RWPE1 (cell line): ENCODE measurements at regions not wholly inside any gene's neighbourhood (a gene's known extent, or its start where the extent isn't known, plus 50 kb on each side); places are given as distances from the start of the nearest gene placed in this dataset.

Source experiments
- CTCF ChIA-PET: fragments of 350-600 bp; sonication (Branson Sonifier 250); formaldehyde crosslinking; extraction: SDS; loops from one replicate; lab custom pipeline; 2021; lab: Yijun Ruan, JAX
- POLR2A ChIA-PET: fragments of 400-600 bp; formaldehyde crosslinking; extraction: SDS; loops from one replicate; lab custom pipeline; 2020; ENCODE audit warnings: antibody characterized with exemption; ENCODE audit not compliant: low non-redundant PET; lab: Yijun Ruan, JAX
- DNase-seq: peaks from one replicate; pipeline ENCODE4 v3.0.0; 2012; ENCODE audit warnings: low spot score
- H3K27ac ChIP-seq: fragments of 450-650 bp; 2 replicates; pipeline ENCODE4 v1.5.1; 2017
- TF ChIP-seq, protein P1 (sequence below): fragments of 450-650 bp; conservative IDR thresholded peaks from 2 replicates; pipeline ENCODE4 v1.5.1; 2017; ENCODE audit warnings: low read depth, mild to moderate bottlenecking

DNA sequence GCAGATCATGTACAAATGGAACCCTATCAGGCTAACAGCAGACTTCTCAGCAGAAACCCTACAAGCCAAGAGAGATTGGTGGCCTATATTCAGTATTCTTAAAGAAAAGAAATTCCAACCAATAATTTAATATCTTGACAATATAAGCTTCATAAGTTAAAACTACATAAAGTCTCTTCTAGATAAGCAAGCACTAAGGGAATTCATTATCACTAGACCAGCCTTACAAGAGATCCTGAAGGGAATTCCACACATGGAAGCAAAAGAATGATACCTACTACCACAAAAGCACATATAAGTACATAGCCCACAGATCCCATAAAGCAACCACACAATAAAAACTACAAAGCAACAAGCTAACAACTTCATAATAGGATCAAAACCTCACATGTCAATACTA lies 60.4 kb upstream of the SCAF11 start:
- H3K27ac ChIP-seq, result no peak overlapping the region
- no peak for DNase-seq
- POLR2A ChIA-PET, result no interaction called here
- TF ChIP-seq, protein P1, sequence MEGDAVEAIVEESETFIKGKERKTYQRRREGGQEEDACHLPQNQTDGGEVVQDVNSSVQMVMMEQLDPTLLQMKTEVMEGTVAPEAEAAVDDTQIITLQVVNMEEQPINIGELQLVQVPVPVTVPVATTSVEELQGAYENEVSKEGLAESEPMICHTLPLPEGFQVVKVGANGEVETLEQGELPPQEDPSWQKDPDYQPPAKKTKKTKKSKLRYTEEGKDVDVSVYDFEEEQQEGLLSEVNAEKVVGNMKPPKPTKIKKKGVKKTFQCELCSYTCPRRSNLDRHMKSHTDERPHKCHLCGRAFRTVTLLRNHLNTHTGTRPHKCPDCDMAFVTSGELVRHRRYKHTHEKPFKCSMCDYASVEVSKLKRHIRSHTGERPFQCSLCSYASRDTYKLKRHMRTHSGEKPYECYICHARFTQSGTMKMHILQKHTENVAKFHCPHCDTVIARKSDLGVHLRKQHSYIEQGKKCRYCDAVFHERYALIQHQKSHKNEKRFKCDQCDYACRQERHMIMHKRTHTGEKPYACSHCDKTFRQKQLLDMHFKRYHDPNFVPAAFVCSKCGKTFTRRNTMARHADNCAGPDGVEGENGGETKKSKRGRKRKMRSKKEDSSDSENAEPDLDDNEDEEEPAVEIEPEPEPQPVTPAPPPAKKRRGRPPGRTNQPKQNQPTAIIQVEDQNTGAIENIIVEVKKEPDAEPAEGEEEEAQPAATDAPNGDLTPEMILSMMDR, result no peak
- CTCF ChIA-PET, result no interaction called here

DNA sequence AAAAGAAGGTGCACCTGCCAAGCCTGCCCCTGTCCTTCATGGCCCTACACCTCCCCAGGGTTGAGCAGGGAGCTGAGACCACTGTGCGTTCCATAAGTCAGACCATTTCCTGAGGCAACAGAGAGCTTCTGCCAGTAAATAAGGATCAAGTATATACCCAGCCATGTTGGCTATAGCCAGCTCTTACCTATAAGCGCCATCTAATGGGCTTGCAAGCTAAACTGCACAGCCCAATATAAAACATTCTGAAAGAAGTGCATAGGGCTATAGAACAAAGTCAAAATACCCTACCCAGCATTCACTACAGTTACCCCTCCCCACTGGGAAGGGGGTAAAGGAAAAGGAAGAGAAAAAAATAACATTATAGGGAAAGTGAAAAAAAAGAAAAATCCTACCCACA lies 59.3 kb upstream of the SCAF11 start:
- TF ChIP-seq, protein P1, result no peak
- ChIA-PET CTCF (interaction anchor here (0.7 kb wide), 1 partner anchor 861 kb away, joined by 3 read pairs; no protein-coding TSS in a partner anchor), POLR2A (no interaction called here)
- H3K27ac ChIP-seq, result no peak overlapping the region
- no peak for DNase-seq

DNA sequence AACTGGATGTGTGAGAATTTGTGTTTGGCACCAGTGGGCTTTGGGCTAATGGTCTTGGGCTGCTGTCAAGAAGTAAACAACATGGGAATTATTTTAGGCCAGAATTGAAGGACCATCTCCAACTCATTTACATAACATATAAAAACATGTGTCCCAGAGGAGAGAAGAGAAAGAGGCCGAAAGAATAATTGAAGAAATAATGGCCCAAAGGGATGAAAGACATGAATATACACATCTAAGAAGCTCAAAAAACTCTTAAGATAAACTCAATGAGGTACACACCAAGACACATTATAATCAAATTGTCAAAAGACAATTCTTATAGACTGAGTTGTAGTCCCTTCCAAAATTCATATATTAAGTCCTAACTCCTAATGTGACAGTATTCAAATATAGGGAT lies 56.1 kb upstream of the SCAF11 start:
- ChIA-PET POLR2A (no interaction called here), CTCF (no interaction called here)

GRCh38 chr12:46043972-46044520 lies 53.7 kb upstream of the SCAF11 start:
- CTCF ChIA-PET, result no interaction called here
- TF ChIP-seq, protein P1, result no peak
- no peak for DNase-seq
- POLR2A ChIA-PET, result no interaction called here
- no peak overlapping the region for H3K27ac ChIP-seq

More for the DNA sequence above, 56.1 kb upstream of the SCAF11 start:
- no peak overlapping the region for H3K27ac ChIP-seq
- TF ChIP-seq, protein P1, result no peak
- no peak for DNase-seq
